ENCODE measurements at regions not wholly inside any gene's neighbourhood (a gene's known extent, or its start where the extent isn't known, plus 50 kb on each side); places are given as distances from the start of the nearest gene placed in this dataset.

DNA sequence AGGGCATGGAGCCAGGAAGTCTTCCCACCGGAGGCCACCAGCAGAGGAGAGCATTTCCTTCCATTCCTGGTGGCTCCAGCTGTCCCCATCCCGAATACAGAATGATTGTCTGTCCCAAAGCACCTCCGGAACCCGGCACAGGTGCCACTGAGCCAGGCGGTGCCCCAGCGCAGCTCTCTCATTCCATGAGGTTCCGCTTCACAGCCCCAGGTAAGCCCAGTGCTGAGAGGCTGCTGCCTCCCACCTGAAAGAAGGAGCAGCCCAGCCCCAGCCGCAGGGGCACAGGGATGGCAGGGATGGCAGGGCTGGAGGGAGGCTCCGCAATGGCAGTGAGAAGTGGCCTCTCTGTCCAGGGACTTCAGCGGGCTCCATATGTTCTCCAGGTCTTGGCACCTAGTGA is 162.1 kb upstream of the TCERG1L start:
- Histone ChIP-seq H3K27me3 (ENCODE audit: control insufficient read depth in 3 of 3, insufficient read depth in 3 of 3, low read length in 2 of 3) (peaks cover 0 to 3% (median 2%) of the 10 kb centered on the region in 3 donors), H3K9ac (ENCODE audit: insufficient read depth in 1 of 2, low read length in 2 of 2) (no peak overlapping the region), H3K27ac (ENCODE audit: low read depth in 1 of 2, low read length in 1 of 2) (no peak overlapping the region), H3K4me3 (no peak overlapping the region), H3K9me3 (ENCODE audit: control insufficient read depth in 4 of 4, insufficient read depth in 3 of 4, low read length in 3 of 4) (peaks cover 0 to 4% (median 0%) of the 10 kb centered on the region in 4 donors), H3K36me3 (ENCODE audit: control insufficient read depth in 4 of 4, insufficient read depth in 4 of 4, low read length in 4 of 4) (no peaks in the 10 kb centered on the region), H3K4me1 (ENCODE audit: control insufficient read depth in 5 of 5, insufficient read depth in 5 of 5, low read length in 5 of 5) (peaks cover 0 to 3% (median 0%) of the 10 kb centered on the region in 5 donors)
- TF ChIP-seq, protein P1, sequence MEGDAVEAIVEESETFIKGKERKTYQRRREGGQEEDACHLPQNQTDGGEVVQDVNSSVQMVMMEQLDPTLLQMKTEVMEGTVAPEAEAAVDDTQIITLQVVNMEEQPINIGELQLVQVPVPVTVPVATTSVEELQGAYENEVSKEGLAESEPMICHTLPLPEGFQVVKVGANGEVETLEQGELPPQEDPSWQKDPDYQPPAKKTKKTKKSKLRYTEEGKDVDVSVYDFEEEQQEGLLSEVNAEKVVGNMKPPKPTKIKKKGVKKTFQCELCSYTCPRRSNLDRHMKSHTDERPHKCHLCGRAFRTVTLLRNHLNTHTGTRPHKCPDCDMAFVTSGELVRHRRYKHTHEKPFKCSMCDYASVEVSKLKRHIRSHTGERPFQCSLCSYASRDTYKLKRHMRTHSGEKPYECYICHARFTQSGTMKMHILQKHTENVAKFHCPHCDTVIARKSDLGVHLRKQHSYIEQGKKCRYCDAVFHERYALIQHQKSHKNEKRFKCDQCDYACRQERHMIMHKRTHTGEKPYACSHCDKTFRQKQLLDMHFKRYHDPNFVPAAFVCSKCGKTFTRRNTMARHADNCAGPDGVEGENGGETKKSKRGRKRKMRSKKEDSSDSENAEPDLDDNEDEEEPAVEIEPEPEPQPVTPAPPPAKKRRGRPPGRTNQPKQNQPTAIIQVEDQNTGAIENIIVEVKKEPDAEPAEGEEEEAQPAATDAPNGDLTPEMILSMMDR (IDR thresholded peaks at IDR 0.05; ENCODE audit: control extremely low read depth, extremely low read depth): no peak
- ATAC-seq (ENCODE audit: insufficient read depth, low FRiP score): no peak
- no peak for DNase-seq
- 85 to 89% methylated on average over 10 of the region's 10 CpGs for whole genome bisulfite sequencing, 2 donors

DNA sequence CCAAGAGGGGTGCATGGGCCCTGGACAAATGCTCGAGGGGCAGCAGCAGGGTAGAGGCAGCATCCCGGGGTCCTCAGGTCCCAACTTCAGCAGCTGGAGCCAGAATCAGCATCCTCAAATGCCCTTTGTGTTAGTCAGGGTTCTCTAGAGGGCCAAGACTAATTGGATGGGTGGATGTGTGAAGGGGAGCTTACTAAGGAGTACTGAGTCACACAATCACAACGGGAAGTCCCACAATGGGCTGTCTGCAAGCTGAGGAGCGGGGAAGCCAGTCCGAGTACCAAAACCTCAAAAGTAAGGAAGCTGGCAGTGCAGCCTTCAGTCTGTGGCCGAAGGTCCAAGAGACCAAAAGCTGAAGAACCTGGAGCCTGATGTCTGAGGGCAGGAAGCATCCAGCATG is 162.9 kb upstream of the TCERG1L start:
- Histone ChIP-seq H3K4me3 (no peak overlapping the region), H3K27me3 (ENCODE audit: control insufficient read depth in 3 of 3, insufficient read depth in 3 of 3, low read length in 2 of 3) (peaks cover 0 to 3% (median 2%) of the 10 kb centered on the region in 3 donors), H3K36me3 (ENCODE audit: control insufficient read depth in 4 of 4, insufficient read depth in 4 of 4, low read length in 4 of 4) (no peaks in the 10 kb centered on the region), H3K4me1 (ENCODE audit: control insufficient read depth in 5 of 5, insufficient read depth in 5 of 5, low read length in 5 of 5) (peaks cover 0 to 3% (median 0%) of the 10 kb centered on the region in 5 donors), H3K9me3 (ENCODE audit: control insufficient read depth in 4 of 4, insufficient read depth in 3 of 4, low read length in 3 of 4) (peaks cover 0 to 4% (median 0%) of the 10 kb centered on the region in 4 donors), H3K27ac (ENCODE audit: low read depth in 1 of 2, low read length in 1 of 2) (no peak overlapping the region), H3K9ac (ENCODE audit: insufficient read depth in 1 of 2, low read length in 2 of 2) (no peak overlapping the region)
- 76 to 78% methylated on average over 6 of the region's 6 CpGs for WGBS, 2 donors
- ATAC-seq (ENCODE audit: insufficient read depth, low FRiP score) (no peak), DNase-seq (no peak)
- TF ChIP-seq, protein P1 (IDR thresholded peaks at IDR 0.05; ENCODE audit: control extremely low read depth, extremely low read depth): no peak

DNA sequence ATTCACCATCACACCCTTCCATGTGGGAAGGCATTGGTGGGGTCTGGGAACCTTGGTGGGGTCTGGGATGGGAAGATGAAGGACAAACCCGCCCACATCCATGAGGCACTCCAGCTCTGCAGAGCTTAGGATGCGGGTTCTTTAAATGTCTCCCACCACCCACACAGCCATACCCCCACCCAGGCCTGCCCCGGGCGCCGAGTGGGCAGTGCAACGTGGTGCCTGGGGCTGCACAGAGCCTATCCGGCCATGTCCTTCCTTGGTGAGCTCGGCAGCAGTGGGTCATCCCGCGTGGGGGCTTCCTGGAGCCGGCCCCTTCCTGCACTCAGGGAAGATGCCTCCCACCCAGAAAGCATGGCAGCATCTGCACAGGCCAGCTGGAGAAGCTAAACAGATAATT is 163.5 kb upstream of the TCERG1L start:
- Histone ChIP-seq H3K4me3 (no peak overlapping the region), H3K27ac (ENCODE audit: low read depth in 1 of 2, low read length in 1 of 2) (no peak overlapping the region), H3K36me3 (ENCODE audit: control insufficient read depth in 4 of 4, insufficient read depth in 4 of 4, low read length in 4 of 4) (no peaks in the 10 kb centered on the region), H3K27me3 (ENCODE audit: control insufficient read depth in 3 of 3, insufficient read depth in 3 of 3, low read length in 2 of 3) (peaks cover 0 to 2% (median 0%) of the 10 kb centered on the region in 3 donors), H3K9me3 (ENCODE audit: control insufficient read depth in 4 of 4, insufficient read depth in 3 of 4, low read length in 3 of 4) (peaks cover 0 to 4% (median 0%) of the 10 kb centered on the region in 4 donors), H3K4me1 (ENCODE audit: control insufficient read depth in 5 of 5, insufficient read depth in 5 of 5, low read length in 5 of 5) (peaks cover 0 to 3% (median 0%) of the 10 kb centered on the region in 5 donors), H3K9ac (ENCODE audit: insufficient read depth in 1 of 2, low read length in 2 of 2) (no peak overlapping the region)
- no peak for ATAC-seq (ENCODE audit: insufficient read depth, low FRiP score)
- WGBS, 2 donors: 86 to 92% methylated on average over 11 of the region's 11 CpGs
- TF ChIP-seq, protein P1 (IDR thresholded peaks at IDR 0.05; ENCODE audit: control extremely low read depth, extremely low read depth): no peak
- DNase-seq: no peak

GRCh38 chr10:131475803-131476202 is 164.3 kb upstream of the TCERG1L start:
- ATAC-seq (ENCODE audit: insufficient read depth, low FRiP score): no peak
- no peak overlapping the region for H3K9ac ChIP-seq (ENCODE audit: insufficient read depth in 1 of 2, low read length in 2 of 2)
- H3K36me3 ChIP-seq (ENCODE audit: control insufficient read depth in 4 of 4, insufficient read depth in 4 of 4, low read length in 4 of 4): no peaks in the 10 kb centered on the region
- H3K27me3 ChIP-seq (ENCODE audit: control insufficient read depth in 3 of 3, insufficient read depth in 3 of 3, low read length in 2 of 3): peaks cover 0 to 5% (median 0%) of the 10 kb centered on the region in 3 donors
- H3K9me3 ChIP-seq (ENCODE audit: control insufficient read depth in 4 of 4, insufficient read depth in 3 of 4, low read length in 3 of 4): peaks cover 0 to 4% (median 0%) of the 10 kb centered on the region in 4 donors
- TF ChIP-seq, protein P1 (IDR thresholded peaks at IDR 0.05; ENCODE audit: control extremely low read depth, extremely low read depth): no peak
- no peak overlapping the region for H3K27ac ChIP-seq (ENCODE audit: low read depth in 1 of 2, low read length in 1 of 2)
- no peak overlapping the region for H3K4me3 ChIP-seq
- WGBS, 2 donors: 85 to 87% methylated on average over 16 of the region's 16 CpGs
- no peak for DNase-seq
- H3K4me1 ChIP-seq (ENCODE audit: control insufficient read depth in 5 of 5, insufficient read depth in 5 of 5, low read length in 5 of 5): peaks cover 0 to 3% (median 0%) of the 10 kb centered on the region in 5 donors
